ENCODE measurements at regions not wholly inside any gene's neighbourhood (a gene's known extent, or its start where the extent isn't known, plus 50 kb on each side); places are given as distances from the start of the nearest gene placed in this dataset.

DNA sequence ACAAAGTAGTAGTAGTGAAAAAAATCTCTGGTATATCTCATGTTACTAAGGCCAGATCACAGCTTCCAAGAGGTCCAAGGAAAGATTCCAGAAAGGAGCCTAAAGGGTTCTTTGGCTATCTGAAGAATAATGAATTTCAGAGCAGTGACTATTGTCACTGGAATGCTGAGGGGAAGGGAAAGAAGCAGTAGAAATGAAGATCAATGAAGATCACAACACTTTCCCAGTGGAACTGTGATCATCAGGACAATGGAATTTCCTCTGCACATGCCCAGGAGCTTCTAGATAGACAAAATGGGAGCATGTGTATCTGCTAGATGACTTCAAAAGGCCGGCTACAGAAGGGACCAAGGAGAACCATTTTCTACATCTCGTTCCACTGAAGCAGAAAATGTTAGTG is 219.5 kb upstream of the PHYHIPL start:
- WGBS: 92% methylated on average over 2 of the region's 2 CpGs
- Histone ChIP-seq H3K4me3 (ENCODE audit: low read length in 2 of 2) (no peak overlapping the region), H3K27me3 (ENCODE audit: control insufficient read depth in 2 of 2, insufficient read depth in 1 of 2, low read length in 1 of 2) (no peaks in the 10 kb centered on the region), H3K36me3 (ENCODE audit: control insufficient read depth in 2 of 2, insufficient read depth in 2 of 2, low read length in 1 of 2) (no peaks in the 10 kb centered on the region), H3K4me1 (ENCODE audit: control insufficient read depth in 2 of 2, insufficient read depth in 2 of 2, low read length in 2 of 2) (no peaks in the 10 kb centered on the region), H3K27ac (ENCODE audit: low read depth in 1 of 2, low read length in 1 of 2) (no peak overlapping the region), H3K9me3 (ENCODE audit: control insufficient read depth in 2 of 2, insufficient read depth in 1 of 2, low read length in 1 of 2) (no peaks in the 10 kb centered on the region)
- no peak for DNase-seq (ENCODE audit: low read depth in 6 of 9, low spot score in 9 of 9)

- Histone ChIP-seq H3K36me3 (ENCODE audit: control insufficient read depth in 2 of 2, insufficient read depth in 2 of 2, low read length in 1 of 2) (no peaks in the 10 kb centered on the region), H3K9me3 (ENCODE audit: control insufficient read depth in 2 of 2, insufficient read depth in 1 of 2, low read length in 1 of 2) (no peaks in the 10 kb centered on the region), H3K27ac (ENCODE audit: low read depth in 1 of 2, low read length in 1 of 2) (no peak overlapping the region), H3K27me3 (ENCODE audit: control insufficient read depth in 2 of 2, insufficient read depth in 1 of 2, low read length in 1 of 2) (no peaks in the 10 kb centered on the region), H3K4me3 (ENCODE audit: low read length in 2 of 2) (no peak overlapping the region), H3K4me1 (ENCODE audit: control insufficient read depth in 2 of 2, insufficient read depth in 2 of 2, low read length in 2 of 2) (no peaks in the 10 kb centered on the region)
- WGBS: 88% methylated on average over 1 of the region's 1 CpG
- no peak for DNase-seq (ENCODE audit: low read depth in 6 of 9, low spot score in 9 of 9)
Observed at GRCh38 chr10:58957517-58957916, 218.9 kb upstream of the PHYHIPL start.

- Histone ChIP-seq H3K27me3 (ENCODE audit: control insufficient read depth in 2 of 2, insufficient read depth in 1 of 2, low read length in 1 of 2) (peaks cover 0 to 3% of the 10 kb centered on the region in 2 donors), H3K36me3 (ENCODE audit: control insufficient read depth in 2 of 2, insufficient read depth in 2 of 2, low read length in 1 of 2) (no peaks in the 10 kb centered on the region), H3K4me1 (ENCODE audit: control insufficient read depth in 2 of 2, insufficient read depth in 2 of 2, low read length in 2 of 2) (no peaks in the 10 kb centered on the region), H3K9me3 (ENCODE audit: control insufficient read depth in 2 of 2, insufficient read depth in 1 of 2, low read length in 1 of 2) (no peaks in the 10 kb centered on the region), H3K4me3 (ENCODE audit: low read length in 2 of 2) (no peak overlapping the region), H3K27ac (ENCODE audit: low read depth in 1 of 2, low read length in 1 of 2) (no peak overlapping the region)
- 50% methylated on average over 3 of the region's 3 CpGs for WGBS
- DNase-seq (ENCODE audit: low read depth in 6 of 9, low spot score in 9 of 9): no peak
Observed at GRCh38 chr10:58963101-58963534, 213.3 kb upstream of the PHYHIPL start.

GRCh38 chr10:58963723-58964124 is 212.7 kb upstream of the PHYHIPL start:
- no peaks in the 10 kb centered on the region for H3K36me3 ChIP-seq (ENCODE audit: control insufficient read depth in 2 of 2, insufficient read depth in 2 of 2, low read length in 1 of 2)
- no peaks in the 10 kb centered on the region for H3K9me3 ChIP-seq (ENCODE audit: control insufficient read depth in 2 of 2, insufficient read depth in 1 of 2, low read length in 1 of 2)
- peaks cover 0 to 3% of the 10 kb centered on the region in 2 donors for H3K27me3 ChIP-seq (ENCODE audit: control insufficient read depth in 2 of 2, insufficient read depth in 1 of 2, low read length in 1 of 2)
- H3K4me3 ChIP-seq (ENCODE audit: low read length in 2 of 2): no peak overlapping the region
- 64% methylated on average over 3 of the region's 3 CpGs for WGBS
- no peak overlapping the region for H3K27ac ChIP-seq (ENCODE audit: low read depth in 1 of 2, low read length in 1 of 2)
- no peaks in the 10 kb centered on the region for H3K4me1 ChIP-seq (ENCODE audit: control insufficient read depth in 2 of 2, insufficient read depth in 2 of 2, low read length in 2 of 2)
- no peak for DNase-seq (ENCODE audit: low read depth in 6 of 9, low spot score in 9 of 9)

DNA sequence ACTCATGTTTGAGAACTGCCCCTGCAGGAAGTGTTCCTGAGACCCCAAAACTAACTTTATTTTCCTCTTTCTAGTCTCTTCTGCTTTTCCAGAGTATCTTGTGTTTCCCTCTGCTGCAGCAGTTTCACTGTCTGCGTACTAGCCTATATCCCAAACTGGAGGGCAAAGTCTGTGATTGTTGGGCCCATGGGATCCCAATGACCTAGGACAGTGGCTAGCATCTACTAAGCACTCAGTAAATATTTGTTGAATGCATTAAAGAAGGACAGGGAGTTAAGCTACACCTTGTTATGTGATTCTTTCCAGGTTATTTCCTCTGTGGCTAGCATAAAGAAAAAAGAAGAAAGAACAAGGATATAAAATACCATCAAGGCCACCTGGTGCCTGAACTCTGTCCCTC is 210.6 kb upstream of the PHYHIPL start:
- WGBS: 95% methylated on average over 1 of the region's 1 CpG

GRCh38 chr10:58967551-58968388 is 208.7 kb upstream of the PHYHIPL start:
- H3K4me1 ChIP-seq (ENCODE audit: control insufficient read depth in 2 of 2, insufficient read depth in 2 of 2, low read length in 2 of 2): no peaks in the 10 kb centered on the region
- no peak for DNase-seq (ENCODE audit: low read depth in 6 of 9, low spot score in 9 of 9)
- H3K9me3 ChIP-seq (ENCODE audit: control insufficient read depth in 2 of 2, insufficient read depth in 1 of 2, low read length in 1 of 2): no peaks in the 10 kb centered on the region
- no peaks in the 10 kb centered on the region for H3K36me3 ChIP-seq (ENCODE audit: control insufficient read depth in 2 of 2, insufficient read depth in 2 of 2, low read length in 1 of 2)
- no peak overlapping the region for H3K4me3 ChIP-seq (ENCODE audit: low read length in 2 of 2)
- WGBS: 29% methylated on average over 19 of the region's 19 CpGs
- no peak overlapping the region for H3K27ac ChIP-seq (ENCODE audit: low read depth in 1 of 2, low read length in 1 of 2)
- peaks cover 0 to 3% of the 10 kb centered on the region in 2 donors for H3K27me3 ChIP-seq (ENCODE audit: control insufficient read depth in 2 of 2, insufficient read depth in 1 of 2, low read length in 1 of 2)

More for the DNA sequence above, 210.6 kb upstream of the PHYHIPL start:
- no peaks in the 10 kb centered on the region for H3K36me3 ChIP-seq (ENCODE audit: control insufficient read depth in 2 of 2, insufficient read depth in 2 of 2, low read length in 1 of 2)
- no peak overlapping the region for H3K4me3 ChIP-seq (ENCODE audit: low read length in 2 of 2)
- H3K27me3 ChIP-seq (ENCODE audit: control insufficient read depth in 2 of 2, insufficient read depth in 1 of 2, low read length in 1 of 2): peaks cover 0 to 3% of the 10 kb centered on the region in 2 donors
- no peak overlapping the region for H3K27ac ChIP-seq (ENCODE audit: low read depth in 1 of 2, low read length in 1 of 2)
- H3K4me1 ChIP-seq (ENCODE audit: control insufficient read depth in 2 of 2, insufficient read depth in 2 of 2, low read length in 2 of 2): no peaks in the 10 kb centered on the region
- DNase-seq (ENCODE audit: low read depth in 6 of 9, low spot score in 9 of 9): no peak
- H3K9me3 ChIP-seq (ENCODE audit: control insufficient read depth in 2 of 2, insufficient read depth in 1 of 2, low read length in 1 of 2): no peaks in the 10 kb centered on the region

- Histone ChIP-seq H3K27ac (ENCODE audit: low read depth in 1 of 2, low read length in 1 of 2) (no peak overlapping the region), H3K9me3 (ENCODE audit: control insufficient read depth in 2 of 2, insufficient read depth in 1 of 2, low read length in 1 of 2) (no peaks in the 10 kb centered on the region), H3K36me3 (ENCODE audit: control insufficient read depth in 2 of 2, insufficient read depth in 2 of 2, low read length in 1 of 2) (no peaks in the 10 kb centered on the region), H3K4me1 (ENCODE audit: control insufficient read depth in 2 of 2, insufficient read depth in 2 of 2, low read length in 2 of 2) (no peaks in the 10 kb centered on the region), H3K27me3 (ENCODE audit: control insufficient read depth in 2 of 2, insufficient read depth in 1 of 2, low read length in 1 of 2) (peaks cover 0 to 3% of the 10 kb centered on the region in 2 donors), H3K4me3 (ENCODE audit: low read length in 2 of 2) (no peak overlapping the region)
- DNase-seq (ENCODE audit: low read depth in 6 of 9, low spot score in 9 of 9): no peak
- 38% methylated on average over 1 of the region's 1 CpG for WGBS
Observed at GRCh38 chr10:58968389-58968755, 208.1 kb upstream of the PHYHIPL start.

- Histone ChIP-seq H3K36me3 (ENCODE audit: control insufficient read depth in 2 of 2, insufficient read depth in 2 of 2, low read length in 1 of 2) (no peaks in the 10 kb centered on the region), H3K4me3 (ENCODE audit: low read length in 2 of 2) (no peak overlapping the region), H3K9me3 (ENCODE audit: control insufficient read depth in 2 of 2, insufficient read depth in 1 of 2, low read length in 1 of 2) (no peaks in the 10 kb centered on the region), H3K4me1 (ENCODE audit: control insufficient read depth in 2 of 2, insufficient read depth in 2 of 2, low read length in 2 of 2) (no peaks in the 10 kb centered on the region), H3K27ac (ENCODE audit: low read depth in 1 of 2, low read length in 1 of 2) (no peak overlapping the region), H3K27me3 (ENCODE audit: control insufficient read depth in 2 of 2, insufficient read depth in 1 of 2, low read length in 1 of 2) (peaks cover 0 to 3% of the 10 kb centered on the region in 2 donors)
- 72% methylated on average over 1 of the region's 1 CpG for WGBS
- no peak for DNase-seq (ENCODE audit: low read depth in 6 of 9, low spot score in 9 of 9)
Observed at GRCh38 chr10:58969576-58969975, 206.9 kb upstream of the PHYHIPL start.

DNA sequence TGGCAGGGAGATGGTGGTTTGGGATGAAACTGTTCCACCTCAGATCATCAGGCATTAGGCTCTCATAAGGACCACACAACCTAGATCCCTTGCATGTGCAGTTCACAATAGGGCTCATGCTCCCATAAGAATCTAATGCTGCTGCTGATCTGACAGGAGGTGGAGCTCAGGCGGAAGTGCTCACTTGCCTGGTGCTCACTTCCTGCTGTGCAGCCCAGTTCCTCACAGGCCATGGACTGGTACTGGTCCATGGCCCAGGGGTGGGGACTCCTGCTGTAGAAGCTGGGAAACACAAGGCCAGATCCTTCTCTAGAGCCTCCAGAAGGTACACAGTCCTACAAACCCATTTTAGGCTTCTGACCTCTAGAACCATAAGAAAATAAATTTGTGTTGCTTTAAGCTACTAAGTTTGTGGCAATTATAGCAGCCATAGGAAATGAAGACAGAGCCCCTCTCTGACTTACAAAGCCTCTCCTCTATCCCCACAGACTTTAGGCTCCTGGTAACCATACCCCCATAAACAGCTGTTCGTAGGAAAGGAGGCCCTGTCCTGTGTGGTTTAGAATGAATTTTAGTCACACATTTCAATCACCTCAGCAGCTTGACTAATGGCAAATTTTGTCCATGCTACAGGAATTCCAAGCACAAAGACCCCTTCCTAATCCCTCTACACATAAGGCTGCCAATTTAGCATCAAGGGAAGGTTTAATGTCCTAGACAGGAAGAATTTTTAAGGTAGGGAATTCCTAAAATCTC is 206.1 kb upstream of the PHYHIPL start:
- Histone ChIP-seq H3K27me3 (ENCODE audit: control insufficient read depth in 2 of 2, insufficient read depth in 1 of 2, low read length in 1 of 2) (peaks cover 0 to 3% of the 10 kb centered on the region in 2 donors), H3K27ac (ENCODE audit: low read depth in 1 of 2, low read length in 1 of 2) (no peak overlapping the region), H3K4me1 (ENCODE audit: control insufficient read depth in 2 of 2, insufficient read depth in 2 of 2, low read length in 2 of 2) (no peaks in the 10 kb centered on the region), H3K9me3 (ENCODE audit: control insufficient read depth in 2 of 2, insufficient read depth in 1 of 2, low read length in 1 of 2) (no peaks in the 10 kb centered on the region), H3K4me3 (ENCODE audit: low read length in 2 of 2) (no peak overlapping the region), H3K36me3 (ENCODE audit: control insufficient read depth in 2 of 2, insufficient read depth in 2 of 2, low read length in 1 of 2) (no peaks in the 10 kb centered on the region)
- WGBS: 91% methylated on average over 2 of the region's 2 CpGs
- no peak for DNase-seq (ENCODE audit: low read depth in 6 of 9, low spot score in 9 of 9)
